ENCODE measurements at regions not wholly inside any gene's neighbourhood (a gene's known extent, or its start where the extent isn't known, plus 50 kb on each side); places are given as distances from the start of the nearest gene placed in this dataset.
"Not testable (repeated sequence)": the region's sequence is repeated elsewhere in the genome, so short reads cannot be mapped to it uniquely, and the experiment has no call there.

DNA sequence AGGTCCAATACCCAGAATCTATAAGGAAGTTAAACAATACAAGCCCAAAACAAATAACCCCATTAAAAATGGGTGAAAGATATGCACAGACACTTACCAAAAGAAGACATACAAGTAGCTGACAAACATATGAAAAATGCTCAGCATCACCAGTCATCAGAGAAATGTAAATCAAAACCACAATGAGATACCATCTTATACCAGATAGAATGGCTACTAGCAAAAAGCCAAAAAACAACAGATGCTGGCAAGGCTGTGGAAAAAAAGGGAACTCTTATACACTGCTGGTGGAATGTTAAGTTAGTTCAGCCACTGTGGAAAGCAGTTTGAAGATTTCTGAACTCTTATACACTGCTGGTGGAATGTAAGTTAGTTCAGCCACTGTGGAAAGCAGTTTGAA, 331.1 kb downstream of the KIF20B start:
- FAIRE-seq (no peak), ATAC-seq (no peak), DNase-seq (no peak)
- H3K4me3 ChIP-seq: no peak overlapping the region
- intact Hi-C loops (cut with DNase I): no loop called here
- no peaks in the 10 kb centered on the region for H3K27me3 ChIP-seq
- TF ChIP-seq, protein P1, sequence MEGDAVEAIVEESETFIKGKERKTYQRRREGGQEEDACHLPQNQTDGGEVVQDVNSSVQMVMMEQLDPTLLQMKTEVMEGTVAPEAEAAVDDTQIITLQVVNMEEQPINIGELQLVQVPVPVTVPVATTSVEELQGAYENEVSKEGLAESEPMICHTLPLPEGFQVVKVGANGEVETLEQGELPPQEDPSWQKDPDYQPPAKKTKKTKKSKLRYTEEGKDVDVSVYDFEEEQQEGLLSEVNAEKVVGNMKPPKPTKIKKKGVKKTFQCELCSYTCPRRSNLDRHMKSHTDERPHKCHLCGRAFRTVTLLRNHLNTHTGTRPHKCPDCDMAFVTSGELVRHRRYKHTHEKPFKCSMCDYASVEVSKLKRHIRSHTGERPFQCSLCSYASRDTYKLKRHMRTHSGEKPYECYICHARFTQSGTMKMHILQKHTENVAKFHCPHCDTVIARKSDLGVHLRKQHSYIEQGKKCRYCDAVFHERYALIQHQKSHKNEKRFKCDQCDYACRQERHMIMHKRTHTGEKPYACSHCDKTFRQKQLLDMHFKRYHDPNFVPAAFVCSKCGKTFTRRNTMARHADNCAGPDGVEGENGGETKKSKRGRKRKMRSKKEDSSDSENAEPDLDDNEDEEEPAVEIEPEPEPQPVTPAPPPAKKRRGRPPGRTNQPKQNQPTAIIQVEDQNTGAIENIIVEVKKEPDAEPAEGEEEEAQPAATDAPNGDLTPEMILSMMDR (IDR thresholded peaks at IDR 0.05): no peak
- no peaks in the 10 kb centered on the region for H3K36me3 ChIP-seq
- H3K4me1 ChIP-seq: no peaks in the 10 kb centered on the region
- no peaks in the 10 kb centered on the region for H3K9me3 ChIP-seq
- H3K27ac ChIP-seq: no peak overlapping the region

DNA sequence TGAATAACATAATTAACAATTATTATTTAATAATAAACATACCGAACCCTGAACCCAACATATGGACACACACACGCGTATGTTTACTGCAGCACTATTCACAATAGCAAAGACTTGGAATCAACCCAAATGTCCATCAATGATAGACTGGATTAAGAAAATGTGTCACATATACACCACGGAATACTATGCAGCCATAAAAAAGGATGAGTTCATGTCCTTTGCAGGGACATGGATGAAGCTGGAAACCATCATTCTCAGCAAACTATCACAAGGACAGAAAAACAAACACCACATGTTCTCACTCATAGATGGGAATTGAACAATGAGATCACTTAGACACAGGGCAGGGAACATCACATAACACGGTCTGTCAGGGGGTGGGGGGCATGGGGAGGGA, 333.5 kb downstream of the KIF20B start:
- DNase-seq; H3K27me3 ChIP-seq; H3K4me3 ChIP-seq; H3K9me3 ChIP-seq; ATAC-seq; H3K4me1 ChIP-seq; H3K36me3 ChIP-seq; intact Hi-C loops (cut with DNase I); FAIRE-seq; H3K27ac ChIP-seq: not testable (repeated sequence)
- WGBS, 2 donors: 70 to 88% methylated on average over 5 of the region's 5 CpGs

DNA sequence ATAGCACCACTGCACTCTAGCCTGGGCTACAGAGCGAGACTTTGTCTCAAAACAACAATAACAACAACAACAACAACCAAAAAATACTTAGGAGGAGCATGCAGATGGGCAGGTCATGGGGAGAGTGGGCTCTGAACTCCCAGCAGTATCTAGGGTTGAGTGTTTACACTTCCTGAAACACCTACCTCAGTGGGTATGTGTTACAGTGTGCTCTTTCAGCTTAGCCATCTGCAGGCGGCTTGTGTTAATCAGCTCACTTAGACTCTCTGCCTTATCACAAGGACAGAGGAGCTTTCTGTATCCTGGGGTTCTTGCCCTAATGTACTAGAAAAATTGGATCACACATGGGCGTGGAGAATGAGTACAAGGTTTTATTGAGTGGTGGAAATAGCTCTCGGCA, 340.2 kb downstream of the KIF20B start:
- intact Hi-C loops (cut with DNase I): no loop called here
- ATAC-seq: no peak
- H3K4me3 ChIP-seq: no peak overlapping the region
- DNase-seq: no peak
- H3K4me1 ChIP-seq: no peaks in the 10 kb centered on the region
- WGBS, 2 donors: 56 to 66% methylated on average over 4 of the region's 4 CpGs
- TF ChIP-seq, protein P1 (IDR thresholded peaks at IDR 0.05): no peak
- FAIRE-seq: no peak
- no peak overlapping the region for H3K27ac ChIP-seq
- no peaks in the 10 kb centered on the region for H3K27me3 ChIP-seq
- H3K36me3 ChIP-seq: no peaks in the 10 kb centered on the region
- no peaks in the 10 kb centered on the region for H3K9me3 ChIP-seq

DNA sequence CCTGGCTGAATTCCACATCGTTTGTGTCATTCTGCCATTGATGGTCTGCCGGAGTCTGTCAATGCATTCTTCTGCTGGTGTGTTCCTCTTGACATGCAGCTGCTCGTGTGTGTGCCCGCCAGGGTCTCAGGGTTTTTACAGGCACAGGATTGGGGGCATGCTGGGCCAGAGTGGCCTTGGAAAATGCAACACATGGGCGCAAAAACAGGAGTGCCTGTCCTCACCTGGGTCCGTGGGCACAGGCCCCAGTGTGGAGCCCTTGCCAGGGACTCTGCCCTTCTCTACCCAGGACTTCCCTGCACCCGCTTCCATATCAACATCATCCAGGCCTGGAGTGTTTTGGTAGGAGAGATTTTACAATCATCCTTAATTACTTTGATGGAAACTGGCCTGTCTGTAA, 340.7 kb downstream of the KIF20B start:
- TF ChIP-seq, protein P1 (IDR thresholded peaks at IDR 0.05): no peak
- no peaks in the 10 kb centered on the region for H3K4me1 ChIP-seq
- 58 to 68% methylated on average over 7 of the region's 7 CpGs for WGBS, 2 donors
- DNase-seq (no peak), ATAC-seq (no peak), FAIRE-seq (no peak)
- no peak overlapping the region for H3K27ac ChIP-seq
- no peaks in the 10 kb centered on the region for H3K36me3 ChIP-seq
- no peaks in the 10 kb centered on the region for H3K9me3 ChIP-seq
- intact Hi-C loops (cut with DNase I): no loop called here
- H3K4me3 ChIP-seq: no peak overlapping the region
- no peaks in the 10 kb centered on the region for H3K27me3 ChIP-seq

DNA sequence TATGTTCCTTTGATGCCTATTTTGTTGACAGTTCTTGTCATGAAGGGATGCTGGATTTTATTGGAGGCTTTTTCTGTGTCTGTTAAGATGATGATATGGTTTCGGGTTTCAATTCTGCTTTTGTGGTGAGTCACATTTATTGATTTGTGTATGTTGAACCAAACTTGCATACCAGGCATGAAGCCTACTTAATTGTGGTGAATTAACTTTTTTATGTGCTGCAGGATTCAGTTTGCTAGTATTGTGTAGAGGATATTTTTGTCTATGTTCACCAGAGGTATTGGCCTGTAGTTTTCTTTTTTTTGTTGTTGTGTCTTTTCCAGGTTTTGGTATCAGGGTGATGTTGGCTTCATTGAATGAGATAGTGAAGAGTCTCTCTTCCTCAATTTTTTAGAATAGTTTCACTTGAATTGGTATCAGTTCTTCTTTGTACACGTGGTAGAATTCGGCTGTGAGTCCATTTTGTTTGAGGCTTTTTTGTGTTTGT, 345.9 kb downstream of the KIF20B start:
- ATAC-seq (no peak), DNase-seq (no peak), FAIRE-seq (no peak)
- no peaks in the 10 kb centered on the region for H3K36me3 ChIP-seq
- TF ChIP-seq, protein P1 (IDR thresholded peaks at IDR 0.05): no peak
- intact Hi-C loops (cut with DNase I): no loop called here
- H3K27me3 ChIP-seq: peaks cover 0 to 4% (median 0%) of the 10 kb centered on the region in 4 donors
- no peak overlapping the region for H3K4me3 ChIP-seq
- no peaks in the 10 kb centered on the region for H3K9me3 ChIP-seq
- WGBS, 2 donors: 49 to 53% methylated on average over 3 of the region's 3 CpGs
- H3K27ac ChIP-seq: no peak overlapping the region
- no peaks in the 10 kb centered on the region for H3K4me1 ChIP-seq

DNA sequence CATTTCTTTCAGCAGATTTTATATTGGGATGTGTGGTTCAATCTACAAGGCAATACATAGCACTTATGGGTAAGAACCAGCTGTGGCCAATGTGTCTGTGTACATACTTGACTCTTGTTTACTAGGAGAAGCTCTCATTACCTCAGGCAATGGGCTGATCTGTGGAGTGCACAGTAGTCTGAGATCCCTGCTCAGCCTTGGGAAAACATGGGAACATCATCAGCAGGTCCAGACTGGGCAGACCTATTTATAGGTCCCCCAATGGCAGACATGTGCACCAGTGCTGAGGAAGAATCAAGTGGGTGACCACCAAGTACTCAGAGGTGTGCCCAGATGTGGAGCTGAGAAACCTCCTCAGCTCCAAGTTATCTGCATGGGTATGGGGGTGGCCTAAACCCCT, 349.7 kb downstream of the KIF20B start:
- intact Hi-C loops (cut with DNase I): no loop called here
- Histone ChIP-seq H3K27ac (no peak overlapping the region), H3K4me3 (no peak overlapping the region), H3K27me3 (peaks cover 0 to 4% (median 0%) of the 10 kb centered on the region in 4 donors), H3K36me3 (no peaks in the 10 kb centered on the region), H3K9me3 (no peaks in the 10 kb centered on the region), H3K4me1 (no peaks in the 10 kb centered on the region)
- DNase-seq (no peak), FAIRE-seq (no peak), ATAC-seq (no peak)
- TF ChIP-seq, protein P1 (IDR thresholded peaks at IDR 0.05): no peak
